ENCODE measurements at regions not wholly inside any gene's neighbourhood (a gene's known extent, or its start where the extent isn't known, plus 50 kb on each side); places are given as distances from the start of the nearest gene placed in this dataset.
A peak's percentile ranks its signal among the peaks of the same experiment; 100 is the strongest.

- Histone ChIP-seq H3K4me3 (ENCODE audit: severe bottlenecking) (no peak overlapping the region), H3K4me1 (ENCODE audit: insufficient read depth, poor library complexity, severe bottlenecking) (peaks cover 27% of the 10 kb centered on the region), H3K36me3 (ENCODE audit: low read depth) (no peaks in the 10 kb centered on the region), H3K27ac (ENCODE audit: poor library complexity, severe bottlenecking) (peak overlapping the region; percentile 60), H3K9me3 (ENCODE audit: severe bottlenecking) (no peaks in the 10 kb centered on the region), H3K27me3 (ENCODE audit: insufficient read depth, poor library complexity, severe bottlenecking) (no peaks in the 10 kb centered on the region)
- ATAC-seq (ENCODE audit: low read depth) = peak; percentile 87
- DNase-seq (ENCODE audit: low spot score) = peak; percentile 47
- TF ChIP-seq CTCF (IDR thresholded peaks at IDR 0.05; ENCODE audit: poor library complexity, severe bottlenecking) = no peak
These were observed 442.4 kb upstream of the ZNF462 start for GRCh38 chr9:106420511-106420944.

DNA sequence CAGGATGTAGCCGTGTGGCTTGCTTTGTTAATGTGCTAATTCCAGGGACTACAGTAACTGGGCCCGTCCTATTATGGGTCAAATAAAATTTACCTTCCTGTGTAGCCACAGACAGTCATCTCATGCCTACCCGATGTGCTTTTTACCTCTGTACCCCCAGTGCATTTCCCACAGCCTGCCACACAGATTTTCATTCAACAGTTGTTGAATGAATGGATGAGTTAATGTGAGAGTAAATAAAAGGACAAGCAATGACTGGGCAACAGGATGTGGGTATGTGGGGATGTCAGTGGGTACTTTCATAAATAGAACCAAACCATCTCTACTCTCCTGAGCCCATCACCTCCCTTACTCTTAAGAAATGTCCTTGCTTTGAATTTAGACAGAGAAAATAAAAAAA is 441.2 kb upstream of the ZNF462 start:
- H3K4me3 ChIP-seq (ENCODE audit: severe bottlenecking) = no peak overlapping the region
- H3K9me3 ChIP-seq (ENCODE audit: severe bottlenecking) = no peaks in the 10 kb centered on the region
- no peaks in the 10 kb centered on the region for H3K36me3 ChIP-seq (ENCODE audit: low read depth)
- no peaks in the 10 kb centered on the region for H3K27me3 ChIP-seq (ENCODE audit: insufficient read depth, poor library complexity, severe bottlenecking)
- ATAC-seq (ENCODE audit: low read depth) (peak; percentile 23; the same call in 2 of the 3 replicates), DNase-seq (ENCODE audit: low spot score) (no peak)
- H3K27ac ChIP-seq (ENCODE audit: poor library complexity, severe bottlenecking) = peak overlapping the region; percentile 60
- TF ChIP-seq CTCF (IDR thresholded peaks at IDR 0.05; ENCODE audit: poor library complexity, severe bottlenecking) = no peak
- H3K4me1 ChIP-seq (ENCODE audit: insufficient read depth, poor library complexity, severe bottlenecking) = peaks cover 27% of the 10 kb centered on the region

GRCh38 chr9:106423575-106423974 is 439.4 kb upstream of the ZNF462 start:
- DNase-seq (ENCODE audit: low spot score) (no peak), ATAC-seq (ENCODE audit: low read depth) (no peak)
- Histone ChIP-seq H3K27ac (ENCODE audit: poor library complexity, severe bottlenecking) (no peak overlapping the region), H3K36me3 (ENCODE audit: low read depth) (no peaks in the 10 kb centered on the region), H3K4me1 (ENCODE audit: insufficient read depth, poor library complexity, severe bottlenecking) (peaks cover 27% of the 10 kb centered on the region), H3K4me3 (ENCODE audit: severe bottlenecking) (no peak overlapping the region), H3K9me3 (ENCODE audit: severe bottlenecking) (no peaks in the 10 kb centered on the region), H3K27me3 (ENCODE audit: insufficient read depth, poor library complexity, severe bottlenecking) (no peaks in the 10 kb centered on the region)
- no peak for TF ChIP-seq CTCF (IDR thresholded peaks at IDR 0.05; ENCODE audit: poor library complexity, severe bottlenecking)

GRCh38 chr9:106432631-106433030 is 430.3 kb upstream of the ZNF462 start:
- no peak overlapping the region for H3K27ac ChIP-seq (ENCODE audit: poor library complexity, severe bottlenecking)
- peak; percentile 30 for TF ChIP-seq CTCF (IDR thresholded peaks at IDR 0.05; ENCODE audit: poor library complexity, severe bottlenecking)
- DNase-seq (ENCODE audit: low spot score) (no peak), ATAC-seq (ENCODE audit: low read depth) (peak; percentile 98)
- no peak overlapping the region for H3K4me3 ChIP-seq (ENCODE audit: severe bottlenecking)
- no peaks in the 10 kb centered on the region for H3K27me3 ChIP-seq (ENCODE audit: insufficient read depth, poor library complexity, severe bottlenecking)
- no peaks in the 10 kb centered on the region for H3K4me1 ChIP-seq (ENCODE audit: insufficient read depth, poor library complexity, severe bottlenecking)
- H3K9me3 ChIP-seq (ENCODE audit: severe bottlenecking) = no peaks in the 10 kb centered on the region
- no peaks in the 10 kb centered on the region for H3K36me3 ChIP-seq (ENCODE audit: low read depth)

DNA sequence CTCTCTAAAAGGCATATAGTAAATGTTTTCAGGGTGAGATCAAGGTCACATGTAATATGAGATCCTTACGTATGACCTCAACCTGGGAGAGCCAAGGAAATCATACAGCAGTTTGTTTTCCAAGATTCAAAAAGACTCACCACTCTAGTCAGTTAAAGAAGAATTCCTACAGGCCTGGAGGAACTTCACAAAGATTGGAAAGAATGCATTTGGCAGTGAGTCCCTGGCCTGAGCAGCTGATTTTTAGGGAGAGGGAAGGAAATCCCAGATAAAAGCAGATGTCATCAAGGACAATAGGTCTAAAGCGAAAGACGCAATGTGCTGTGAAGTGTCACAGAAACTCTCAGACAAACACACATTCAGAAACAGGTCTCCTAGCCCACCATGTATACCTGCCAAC is 424.0 kb upstream of the ZNF462 start:
- Histone ChIP-seq H3K4me1 (ENCODE audit: insufficient read depth, poor library complexity, severe bottlenecking) (no peaks in the 10 kb centered on the region), H3K27me3 (ENCODE audit: insufficient read depth, poor library complexity, severe bottlenecking) (no peaks in the 10 kb centered on the region), H3K4me3 (ENCODE audit: severe bottlenecking) (no peak overlapping the region), H3K36me3 (ENCODE audit: low read depth) (no peaks in the 10 kb centered on the region), H3K27ac (ENCODE audit: poor library complexity, severe bottlenecking) (no peak overlapping the region), H3K9me3 (ENCODE audit: severe bottlenecking) (no peaks in the 10 kb centered on the region)
- TF ChIP-seq CTCF (IDR thresholded peaks at IDR 0.05; ENCODE audit: poor library complexity, severe bottlenecking) = no peak
- no peak for ATAC-seq (ENCODE audit: low read depth)
- no peak for DNase-seq (ENCODE audit: low spot score)

Data from RWPE2 (cell line).